Retinal pigment epithelial cell (primary cell): ENCODE measurements at regions not wholly inside any gene's neighbourhood (a gene's known extent, or its start where the extent isn't known, plus 50 kb on each side); places are given as distances from the start of the nearest gene placed in this dataset.

Experiments used
- DNase-seq: peaks from one replicate; pipeline ENCODE4 v3.0.0-alpha.2; 2010; ENCODE audit warnings: low read depth
- H3K4me3 ChIP-seq: 2 replicates; pipeline ENCODE4 v1.5.1; 2011; ENCODE audit warnings: mild to moderate bottlenecking, low read length, control low read depth, moderate library complexity
- CTCF ChIP-seq: conservative IDR thresholded peaks from 2 replicates; pipeline ENCODE4 v1.5.1; 2011; ENCODE audit warnings: low read depth, low read length, control low read depth, inconsistent platforms

- peak; percentile 59 for DNase-seq
- no peak for TF ChIP-seq CTCF
- H3K4me3 ChIP-seq, result no peak overlapping the region
Observed at GRCh38 chr5:16013334-16014065, 166.1 kb downstream of the MARCHF11 start.

- no peak for TF ChIP-seq CTCF
- no peak for DNase-seq
- no peak overlapping the region for H3K4me3 ChIP-seq
Observed at GRCh38 chr5:16009256-16009655, 170.3 kb downstream of the MARCHF11 start.

- no peak overlapping the region for H3K4me3 ChIP-seq
- no peak for TF ChIP-seq CTCF
- no peak for DNase-seq
Observed at GRCh38 chr5:16007750-16008415, 171.7 kb downstream of the MARCHF11 start.

- no peak for TF ChIP-seq CTCF
- H3K4me3 ChIP-seq, result no peak overlapping the region
- no peak for DNase-seq
Observed at GRCh38 chr5:16005225-16005624, 174.4 kb downstream of the MARCHF11 start.

GRCh38 chr5:16000056-16000455 lies 179.5 kb downstream of the MARCHF11 start:
- H3K4me3 ChIP-seq, result no peak overlapping the region
- DNase-seq, result no peak
- no peak for TF ChIP-seq CTCF

- peak; percentile 71 for TF ChIP-seq CTCF
- H3K4me3 ChIP-seq, result no peak overlapping the region
- DNase-seq, result no peak
Observed at GRCh38 chr5:15995341-15996052, 184.1 kb downstream of the MARCHF11 start.
